Muscle of leg (tissue), 3 donors: ENCODE measurements at regions not wholly inside any gene's neighbourhood (a gene's known extent, or its start where the extent isn't known, plus 50 kb on each side); places are given as distances from the start of the nearest gene placed in this dataset.

Experiments used
- DNase-seq: peaks from one replicate; pipeline ENCODE4 v3.0.0; 2013
- H3K27ac ChIP-seq: one replicate; pipeline ENCODE4 v1.5.1; 2013; ENCODE audit warnings: mild to moderate bottlenecking, low read length, control low read depth
- H3K27me3 ChIP-seq: one replicate; pipeline ENCODE4 v1.6.1; 2013; ENCODE audit warnings: low read length; ENCODE audit not compliant: control insufficient read depth, insufficient read depth
- H3K36me3 ChIP-seq: one replicate; pipeline ENCODE4 v1.6.1; 2013; ENCODE audit warnings: low read length; ENCODE audit not compliant: control insufficient read depth, insufficient read depth
- H3K4me1 ChIP-seq: one replicate; pipeline ENCODE4 v1.6.1; 2013; ENCODE audit warnings: low read length; ENCODE audit not compliant: control insufficient read depth, insufficient read depth
- H3K4me3 ChIP-seq: one replicate; pipeline ENCODE4 v1.5.1; 2013; ENCODE audit warnings: low read length, control low read depth
- H3K9me3 ChIP-seq: replicated peaks from 2 replicates; pipeline ENCODE4 v1.6.1; 2013; ENCODE audit warnings: low read depth, low read length; ENCODE audit not compliant: control insufficient read depth
- WGBS: methylation state at CpG from one replicate; pipeline ENCODE4 v1.1.5; 2013; ENCODE audit warnings: missing lambda C conversion rate; ENCODE audit not compliant: insufficient coverage; 5-methylcytosine and 5-hydroxymethylcytosine counted together

GRCh38 chr12:98358144-98358543 is 157.2 kb upstream of the TMPO start:
- Histone ChIP-seq H3K9me3 (no peaks in the 10 kb centered on the region), H3K4me1 (no peaks in the 10 kb centered on the region), H3K27me3 (no peaks in the 10 kb centered on the region), H3K36me3 (no peaks in the 10 kb centered on the region), H3K4me3 (no peak overlapping the region), H3K27ac (no peak overlapping the region)
- no CpG with 5 or more reads among the region's 2 CpGs for WGBS
- DNase-seq: no peak

- Histone ChIP-seq H3K27me3 (no peaks in the 10 kb centered on the region), H3K4me1 (no peaks in the 10 kb centered on the region), H3K27ac (no peak overlapping the region), H3K4me3 (no peak overlapping the region), H3K9me3 (no peaks in the 10 kb centered on the region), H3K36me3 (no peaks in the 10 kb centered on the region)
- DNase-seq: no peak
- WGBS: 94% methylated on average over 3 of the region's 6 CpGs
These were observed 155.5 kb upstream of the TMPO start for GRCh38 chr12:98359856-98360255.

DNA sequence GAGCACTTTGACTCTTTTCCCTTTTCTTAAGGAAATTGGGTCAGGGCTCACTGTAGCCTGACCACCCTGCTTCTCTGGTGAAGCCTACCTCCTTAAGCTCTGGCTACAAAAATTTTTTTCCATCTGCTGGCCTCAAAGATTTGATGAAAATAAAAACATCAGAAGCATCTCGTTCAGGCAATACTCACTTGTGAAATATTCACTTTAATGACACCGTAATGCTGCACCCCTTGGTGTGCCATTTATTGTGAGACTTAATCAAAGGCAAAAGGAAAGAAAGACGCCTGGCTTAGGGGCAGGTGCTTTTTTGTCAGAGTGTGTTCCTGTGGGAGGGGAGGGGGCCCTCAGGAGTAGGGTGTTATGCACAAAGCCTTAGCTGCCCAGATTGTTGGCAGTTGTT is 155.0 kb upstream of the TMPO start:
- Histone ChIP-seq H3K4me3 (no peak overlapping the region), H3K27me3 (no peaks in the 10 kb centered on the region), H3K36me3 (no peaks in the 10 kb centered on the region), H3K4me1 (no peaks in the 10 kb centered on the region), H3K27ac (no peak overlapping the region), H3K9me3 (no peaks in the 10 kb centered on the region)
- DNase-seq: no peak
- 33% methylated on average over 1 of the region's 3 CpGs for WGBS

- H3K4me3 ChIP-seq: no peak overlapping the region
- no peaks in the 10 kb centered on the region for H3K9me3 ChIP-seq
- no peak overlapping the region for H3K27ac ChIP-seq
- H3K4me1 ChIP-seq: peaks cover 13% of the 10 kb centered on the region
- no peaks in the 10 kb centered on the region for H3K36me3 ChIP-seq
- WGBS: no CpG with 5 or more reads among the region's 4 CpGs
- DNase-seq: no peak
- H3K27me3 ChIP-seq: no peaks in the 10 kb centered on the region
These were observed 145.8 kb upstream of the TMPO start for GRCh38 chr12:98369581-98369980.

GRCh38 chr12:98370976-98371375 is 144.4 kb upstream of the TMPO start:
- no CpG with 5 or more reads among the region's 1 CpG for WGBS
- no peak for DNase-seq
- Histone ChIP-seq H3K27ac (no peak overlapping the region), H3K4me1 (peaks cover 19% of the 10 kb centered on the region), H3K36me3 (no peaks in the 10 kb centered on the region), H3K27me3 (no peaks in the 10 kb centered on the region), H3K9me3 (no peaks in the 10 kb centered on the region), H3K4me3 (no peak overlapping the region)

DNA sequence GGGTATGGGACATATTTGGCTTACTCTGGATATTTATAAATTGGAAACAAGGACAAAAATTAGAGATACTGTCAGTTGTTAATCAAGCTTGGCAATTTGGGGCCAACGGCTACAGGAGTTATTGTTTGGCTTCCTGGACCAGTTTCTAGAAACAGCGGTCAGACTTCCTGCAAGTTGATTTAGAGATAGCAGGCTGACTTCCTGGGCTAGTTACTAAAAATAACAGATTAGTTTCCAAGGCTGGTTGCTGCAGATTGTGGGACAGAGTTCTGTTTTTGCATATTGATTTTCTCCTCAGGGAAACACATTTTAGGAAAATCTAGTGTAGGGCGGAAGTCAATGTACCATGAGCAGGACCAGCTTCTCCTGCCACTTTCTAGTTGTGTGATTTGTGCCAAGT is 144.0 kb upstream of the TMPO start:
- H3K27me3 ChIP-seq: no peaks in the 10 kb centered on the region
- H3K4me1 ChIP-seq: peaks cover 23% of the 10 kb centered on the region
- no peak overlapping the region for H3K27ac ChIP-seq
- no peak overlapping the region for H3K4me3 ChIP-seq
- 63% methylated on average over 2 of the region's 3 CpGs for WGBS
- DNase-seq: no peak
- no peaks in the 10 kb centered on the region for H3K9me3 ChIP-seq
- H3K36me3 ChIP-seq: no peaks in the 10 kb centered on the region

- Histone ChIP-seq H3K27me3 (no peaks in the 10 kb centered on the region), H3K36me3 (no peaks in the 10 kb centered on the region), H3K27ac (no peak overlapping the region), H3K9me3 (no peaks in the 10 kb centered on the region), H3K4me1 (peaks cover 23% of the 10 kb centered on the region), H3K4me3 (no peak overlapping the region)
- 0% methylated on average over 1 of the region's 5 CpGs for WGBS
- no peak for DNase-seq
These were observed 142.9 kb upstream of the TMPO start for GRCh38 chr12:98372340-98373024.

- DNase-seq: peak; percentile 63
- Histone ChIP-seq H3K4me3 (no peak overlapping the region), H3K27me3 (no peaks in the 10 kb centered on the region), H3K4me1 (peaks cover 23% of the 10 kb centered on the region), H3K9me3 (no peaks in the 10 kb centered on the region), H3K27ac (no peak overlapping the region), H3K36me3 (no peaks in the 10 kb centered on the region)
- WGBS: no CpG with 5 or more reads among the region's 2 CpGs
These were observed 142.3 kb upstream of the TMPO start for GRCh38 chr12:98373025-98373554.

DNA sequence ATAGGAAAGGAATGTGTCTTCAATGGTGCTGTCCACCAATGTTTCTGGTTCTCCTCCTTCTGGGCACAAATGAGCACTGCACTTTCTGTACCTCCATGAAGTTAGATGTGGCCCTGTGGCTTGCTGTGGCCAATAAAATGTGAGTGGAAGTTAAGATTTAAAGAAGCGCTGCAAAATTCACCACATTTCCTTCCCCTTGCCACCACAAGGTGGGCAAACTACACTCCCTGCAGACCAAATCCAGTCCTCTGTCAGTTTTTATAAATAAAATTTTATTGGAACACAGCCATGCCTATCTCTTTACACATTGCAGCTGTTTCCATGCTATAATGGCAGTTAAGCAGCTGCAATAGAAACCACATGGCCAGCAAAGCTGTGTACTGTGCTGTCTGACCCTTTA is 141.4 kb upstream of the TMPO start:
- H3K4me1 ChIP-seq: peaks cover 23% of the 10 kb centered on the region
- peak overlapping the region; percentile 56 for H3K27ac ChIP-seq
- H3K27me3 ChIP-seq: no peaks in the 10 kb centered on the region
- H3K4me3 ChIP-seq: no peak overlapping the region
- WGBS: no CpG with 5 or more reads among the region's 1 CpG
- no peaks in the 10 kb centered on the region for H3K9me3 ChIP-seq
- peak; percentile 71 for DNase-seq
- no peaks in the 10 kb centered on the region for H3K36me3 ChIP-seq

- no peak overlapping the region for H3K4me3 ChIP-seq
- no peak for DNase-seq
- no peaks in the 10 kb centered on the region for H3K27me3 ChIP-seq
- H3K36me3 ChIP-seq: no peaks in the 10 kb centered on the region
- no peaks in the 10 kb centered on the region for H3K9me3 ChIP-seq
- peaks cover 14% of the 10 kb centered on the region for H3K4me1 ChIP-seq
- H3K27ac ChIP-seq: no peak overlapping the region
- no CpG with 5 or more reads among the region's 1 CpG for WGBS
These were observed 136.3 kb upstream of the TMPO start for GRCh38 chr12:98379106-98379505.

GRCh38 chr12:98385641-98386040 is 129.7 kb upstream of the TMPO start:
- H3K9me3 ChIP-seq: no peaks in the 10 kb centered on the region
- no peaks in the 10 kb centered on the region for H3K27me3 ChIP-seq
- H3K27ac ChIP-seq: no peak overlapping the region
- H3K4me1 ChIP-seq: peaks cover 3% of the 10 kb centered on the region
- DNase-seq: no peak
- no CpG with 5 or more reads among the region's 1 CpG for WGBS
- no peak overlapping the region for H3K4me3 ChIP-seq
- no peaks in the 10 kb centered on the region for H3K36me3 ChIP-seq
